GM12801 (cell line): ENCODE measurements at regions not wholly inside any gene's neighbourhood (a gene's known extent, or its start where the extent isn't known, plus 50 kb on each side); places are given as distances from the start of the nearest gene placed in this dataset.

ENCODE experiments used
- CTCF ChIP-seq: IDR thresholded peaks from one replicate; pipeline ENCODE4 v1.5.1; 2011; ENCODE audit warnings: control low read depth; ENCODE audit not compliant: insufficient read length; ENCODE audit errors: extremely low read depth

- TF ChIP-seq CTCF = no peak
Observed at GRCh38 chr10:123480845-123481244, 185.3 kb upstream of the GPR26 start.

GRCh38 chr10:123484722-123485121 lies 181.4 kb upstream of the GPR26 start:
- TF ChIP-seq CTCF = no peak

GRCh38 chr10:123485341-123485960 lies 180.7 kb upstream of the GPR26 start:
- no peak for TF ChIP-seq CTCF

- TF ChIP-seq CTCF = no peak
Observed at GRCh38 chr10:123488436-123488835, 177.7 kb upstream of the GPR26 start.

- no peak for TF ChIP-seq CTCF
Observed at GRCh38 chr10:123491364-123491763, 174.8 kb upstream of the GPR26 start.

GRCh38 chr10:123492016-123492415 lies 174.1 kb upstream of the GPR26 start:
- TF ChIP-seq CTCF = no peak

GRCh38 chr10:123494301-123494808 lies 171.8 kb upstream of the GPR26 start:
- no peak for TF ChIP-seq CTCF
